Ureter (tissue), 1 donor: ENCODE measurements at regions not wholly inside any gene's neighbourhood (a gene's known extent, or its start where the extent isn't known, plus 50 kb on each side); places are given as distances from the start of the nearest gene placed in this dataset.
"Not testable (repeated sequence)": the region's sequence is repeated elsewhere in the genome, so short reads cannot be mapped to it uniquely, and the experiment has no call there.

Source experiments
- DNase-seq: peaks from one replicate; pipeline ENCODE4 v3.0.0-alpha.2; 2020; ENCODE audit warnings: low spot score
- donor health status: DM: yes; HTN: yes; CAD: no.

DNA sequence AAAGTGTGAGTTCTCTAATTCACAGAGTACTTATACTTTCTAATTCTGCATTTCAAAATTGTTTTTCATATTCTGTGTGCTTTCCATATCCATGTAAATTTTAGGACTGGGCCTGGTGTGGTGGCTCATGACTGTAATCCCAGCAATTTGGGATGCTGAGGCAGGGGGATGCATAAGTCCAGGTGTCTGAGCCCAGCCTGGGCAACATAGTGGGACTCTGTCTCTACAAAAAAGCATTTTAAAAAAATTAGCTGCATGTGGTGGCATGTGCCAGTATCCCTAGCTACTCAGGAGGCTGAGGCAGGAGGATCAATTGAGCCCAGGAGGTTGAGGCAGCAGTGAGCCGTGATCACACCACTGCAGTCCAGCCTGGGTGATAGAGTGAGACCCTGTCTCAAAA, 382.6 kb upstream of the AKR1E2 start:
- no peak for DNase-seq

DNA sequence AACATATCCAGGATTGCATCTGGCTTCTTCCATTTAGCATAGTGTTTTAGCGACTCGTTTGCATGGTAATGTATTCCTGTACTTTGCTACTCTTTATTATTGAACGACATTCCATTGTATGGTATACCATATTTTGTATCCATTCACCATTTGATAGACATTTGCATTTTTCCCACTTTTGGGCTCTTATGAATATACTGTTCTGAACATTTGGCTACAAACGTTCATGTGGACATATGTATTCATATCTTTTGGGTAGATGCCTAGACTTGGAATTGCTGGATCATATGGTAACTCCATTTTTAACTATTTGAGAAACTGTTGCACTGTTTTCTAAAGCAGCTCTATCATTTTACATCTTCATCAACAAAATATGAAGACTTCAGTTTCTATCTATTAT, 383.7 kb upstream of the AKR1E2 start:
- no peak for DNase-seq

DNA sequence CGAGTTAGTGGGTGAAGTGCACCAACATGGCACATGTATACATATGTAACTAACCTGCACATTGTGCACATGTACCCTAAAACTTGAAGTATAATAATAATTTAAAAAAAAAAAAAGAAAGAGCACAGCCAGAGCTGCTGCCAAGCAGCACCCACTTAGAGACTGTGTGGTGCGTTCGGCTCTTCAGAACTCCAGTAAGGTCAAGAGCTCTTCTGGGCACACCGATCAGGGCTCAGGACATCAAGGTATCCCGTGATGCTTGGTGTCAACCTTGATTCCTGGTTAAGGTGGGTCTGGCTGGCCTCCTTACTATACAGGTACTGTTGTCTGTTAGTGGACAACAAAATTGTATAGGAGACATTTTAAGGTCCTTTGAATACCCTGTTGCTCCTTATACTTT, 385.7 kb upstream of the AKR1E2 start:
- no peak for DNase-seq

DNA sequence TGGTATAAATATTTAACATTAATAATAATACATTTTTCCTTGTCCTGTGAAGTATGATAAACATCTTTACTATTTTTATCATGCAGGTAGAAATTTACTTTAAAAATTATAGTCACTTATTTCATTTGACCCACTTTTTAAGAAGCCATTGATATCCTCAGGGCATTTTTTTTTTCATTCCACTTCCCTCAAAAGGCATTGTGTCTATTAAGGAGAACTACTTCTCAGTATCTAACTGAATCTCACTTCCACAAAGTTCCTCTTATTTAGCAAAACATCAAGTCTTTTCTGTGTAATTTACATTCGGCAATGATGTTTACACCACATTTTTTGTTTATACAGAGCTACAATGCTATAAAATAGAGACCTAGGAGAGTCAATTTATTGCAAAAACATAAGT, 388.2 kb upstream of the AKR1E2 start:
- DNase-seq = no peak

DNA sequence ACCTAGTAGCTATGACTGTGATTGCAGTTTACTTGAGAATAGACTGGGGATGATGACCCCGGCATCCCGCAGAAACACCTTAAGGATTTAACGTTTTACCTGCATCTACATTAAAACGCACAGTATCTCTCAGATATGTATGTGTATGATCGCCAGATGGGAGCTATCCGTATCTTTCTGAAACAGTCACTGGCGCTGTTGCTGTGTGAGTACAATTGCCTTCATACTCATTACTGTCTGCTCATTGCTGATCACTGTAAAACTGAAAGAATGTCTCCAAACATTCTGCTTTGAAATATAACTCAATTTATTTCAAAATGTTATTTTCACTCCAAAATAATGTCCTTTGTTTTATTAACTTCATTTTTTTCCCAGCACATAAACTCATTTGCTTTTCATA, 388.9 kb upstream of the AKR1E2 start:
- no peak for DNase-seq

DNA sequence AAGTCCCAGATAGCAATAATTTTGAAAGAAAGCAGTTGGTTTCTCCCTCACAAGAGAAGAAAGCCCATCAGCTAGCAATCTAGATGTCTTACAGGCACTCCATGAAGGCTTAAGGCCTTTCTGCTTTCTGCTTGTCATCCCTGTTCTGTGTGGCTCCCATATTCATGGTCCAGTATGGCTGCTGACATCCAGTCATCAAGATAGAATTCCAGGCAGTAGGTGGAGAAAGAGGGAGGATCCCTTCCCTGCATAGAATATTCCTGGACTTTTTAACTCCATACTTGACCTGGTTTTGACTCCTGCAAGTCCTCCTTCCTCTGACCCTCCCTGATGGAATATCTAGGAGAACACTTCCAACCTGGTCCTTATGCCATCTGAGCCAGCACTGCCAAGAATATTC, 389.9 kb upstream of the AKR1E2 start:
- no peak for DNase-seq

DNA sequence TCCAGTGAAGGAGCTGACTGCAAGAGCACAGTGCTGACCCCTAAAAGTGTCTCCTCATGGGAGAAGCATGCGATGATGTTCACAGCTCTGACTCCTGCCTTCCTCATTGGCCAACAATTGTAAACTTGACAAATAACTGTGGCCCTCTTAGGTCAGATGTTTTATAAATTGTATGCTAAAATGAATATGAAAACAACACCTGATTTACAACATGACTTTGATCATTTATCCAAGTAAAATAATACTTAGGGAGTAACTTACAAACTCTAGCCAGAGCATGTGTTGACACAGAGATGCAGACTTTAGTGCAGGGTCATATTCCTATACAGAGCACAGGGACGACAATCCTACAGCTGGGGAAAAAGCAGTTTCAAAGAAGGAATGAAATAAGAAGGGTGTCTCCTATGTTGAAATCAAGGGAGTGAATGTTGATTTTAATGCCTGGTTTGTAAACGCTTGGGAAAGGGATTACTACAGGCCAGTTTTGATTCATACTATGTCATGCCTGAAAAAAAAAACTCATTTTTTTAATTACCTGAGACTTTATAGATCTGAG, 391.4 kb upstream of the AKR1E2 start:
- no peak for DNase-seq

DNA sequence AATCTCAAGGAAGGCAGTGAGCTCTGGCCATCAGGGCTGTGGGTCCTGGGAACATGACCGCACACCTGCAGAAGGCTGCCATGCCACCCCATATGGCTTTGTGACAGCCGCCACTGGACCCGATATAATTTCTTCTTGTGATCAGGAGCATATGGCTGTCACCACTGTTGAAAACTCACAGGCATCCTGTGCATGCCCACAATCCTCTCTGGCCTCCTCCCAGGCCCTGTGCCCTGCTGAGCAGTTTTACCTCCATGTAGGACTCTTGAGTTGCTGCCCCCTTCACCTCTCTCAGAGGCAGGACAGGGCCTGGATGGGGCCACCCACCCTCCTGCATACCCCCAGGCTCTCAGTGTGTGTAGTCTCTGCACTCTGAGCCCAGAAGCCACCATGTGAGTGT, 391.9 kb upstream of the AKR1E2 start:
- no peak for DNase-seq

DNA sequence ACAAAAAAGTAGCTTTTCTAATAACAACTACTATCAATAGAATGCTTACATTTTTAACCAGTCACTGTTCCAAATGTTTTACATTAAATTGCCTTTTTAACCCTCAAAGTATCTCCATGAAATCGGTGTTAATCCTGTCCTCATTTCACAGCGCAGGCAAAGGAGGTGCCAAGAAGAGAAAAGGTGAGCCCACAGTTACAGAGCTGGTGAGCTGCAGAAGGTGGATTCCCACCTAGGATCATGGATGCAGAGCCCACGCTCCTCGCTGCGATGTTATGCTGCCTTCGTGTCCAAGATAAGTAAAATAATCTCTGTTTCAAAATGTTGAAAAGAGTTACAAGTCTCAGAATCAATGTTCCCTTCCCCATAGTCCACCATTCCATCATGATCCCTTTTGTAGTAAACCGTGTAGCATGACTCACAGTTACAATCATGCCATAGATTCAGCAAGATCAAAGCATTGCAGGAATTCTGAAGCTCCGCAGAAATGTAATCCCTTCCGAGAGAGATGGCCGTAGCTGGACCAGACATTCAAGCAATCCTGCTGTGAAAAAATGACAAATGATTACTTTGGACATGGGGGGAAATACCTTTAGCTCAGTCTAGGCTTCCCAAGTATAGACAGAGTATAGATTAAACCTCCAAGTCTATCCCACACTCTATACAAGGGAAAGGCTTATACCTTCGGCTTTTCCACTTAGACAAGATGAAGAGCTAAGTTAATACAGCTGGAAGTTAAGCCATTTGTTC, 394.7 kb upstream of the AKR1E2 start:
- no peak for DNase-seq

DNA sequence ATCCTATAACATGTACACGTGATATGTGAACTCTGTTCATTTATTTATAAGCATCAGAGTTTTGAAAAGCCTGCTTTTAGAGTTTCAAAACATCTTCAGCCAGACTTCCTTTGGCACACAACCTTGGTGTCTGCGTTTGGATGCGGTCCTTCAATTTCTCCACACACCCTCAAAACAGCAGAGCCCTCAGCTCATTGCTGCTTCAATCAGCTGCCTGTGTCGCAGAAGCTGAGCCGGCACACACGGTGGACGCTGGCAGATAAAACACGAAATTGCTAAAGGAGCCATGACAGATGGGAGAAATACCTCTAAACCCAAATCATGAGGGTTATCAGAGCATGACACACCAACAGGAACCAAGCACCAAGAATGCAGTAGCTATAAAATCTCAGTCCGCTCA, 396.4 kb upstream of the AKR1E2 start:
- DNase-seq = no peak

DNA sequence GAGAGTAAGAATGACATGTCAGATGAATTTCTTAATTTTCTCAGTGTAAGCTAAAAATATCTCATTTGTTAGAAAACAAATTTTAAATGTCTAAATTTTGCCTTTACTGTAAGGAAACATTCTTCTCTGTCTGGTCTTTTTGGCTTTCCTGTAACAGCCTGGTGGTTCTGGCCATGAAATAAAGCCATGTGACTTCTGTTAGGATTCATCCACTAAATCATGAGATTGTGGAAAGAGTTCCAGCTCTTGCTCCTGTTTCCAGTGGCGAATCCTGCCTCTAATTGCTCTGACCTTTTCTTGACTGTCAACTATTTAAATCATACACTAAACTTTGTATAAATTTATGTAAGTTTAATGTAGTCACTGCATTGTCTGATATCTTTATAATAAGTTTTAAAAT, 398.5 kb upstream of the AKR1E2 start:
- no peak for DNase-seq

DNA sequence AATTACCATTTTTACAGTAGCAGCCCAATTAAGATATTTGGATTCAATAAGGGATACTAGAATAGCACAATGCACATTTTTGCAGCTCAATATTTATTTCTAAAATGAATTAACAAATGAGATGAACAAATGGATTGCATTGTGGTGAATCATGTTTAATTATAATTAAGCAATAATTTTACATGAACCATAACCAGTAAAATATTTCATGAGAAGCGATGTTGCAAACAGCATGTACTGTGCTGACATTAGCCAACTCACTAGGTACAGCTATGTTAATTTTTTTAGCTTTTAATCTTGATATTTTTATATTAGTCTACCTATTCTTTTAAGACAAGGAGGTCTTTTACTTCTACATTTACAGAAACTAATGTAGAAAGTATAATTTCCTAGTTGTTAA, 399.1 kb upstream of the AKR1E2 start:
- no peak for DNase-seq

DNA sequence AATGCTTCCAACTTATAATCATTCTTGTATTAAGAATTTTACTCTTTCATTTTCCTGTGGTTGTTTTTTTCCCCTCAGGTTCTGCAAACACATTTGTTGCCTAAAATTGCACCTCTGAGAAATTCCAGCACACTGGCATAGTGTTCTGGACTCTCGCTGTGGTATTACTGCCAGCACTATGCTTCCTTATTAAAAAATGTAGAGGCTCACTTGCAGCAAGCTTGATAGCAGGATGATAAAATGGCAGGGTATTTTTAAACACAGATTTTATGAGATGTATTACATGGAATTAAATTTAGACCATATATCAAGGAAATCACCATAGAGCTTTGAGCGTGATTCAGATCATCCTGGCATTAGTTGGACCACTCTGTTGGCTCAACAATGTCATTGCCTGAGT, 416.7 kb upstream of the AKR1E2 start:
- no peak for DNase-seq

DNA sequence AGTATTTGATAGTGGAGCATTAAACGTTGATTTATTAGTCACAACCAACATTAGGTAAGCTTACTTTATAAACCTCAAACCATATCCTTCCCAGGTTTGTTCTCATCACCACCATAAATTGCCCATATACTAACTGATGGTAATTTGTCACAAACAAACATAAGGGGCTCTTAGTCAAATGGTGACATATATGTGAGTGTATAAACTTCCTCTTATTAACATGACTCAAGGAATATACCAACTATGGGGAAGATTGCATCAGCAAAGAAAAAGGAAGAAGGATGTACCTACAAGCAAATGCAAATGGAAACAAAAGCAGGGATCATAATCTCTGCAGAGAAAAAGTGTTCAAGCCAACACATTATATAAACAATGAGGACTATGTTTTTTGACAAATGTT, 418.2 kb upstream of the AKR1E2 start:
- no peak for DNase-seq

DNA sequence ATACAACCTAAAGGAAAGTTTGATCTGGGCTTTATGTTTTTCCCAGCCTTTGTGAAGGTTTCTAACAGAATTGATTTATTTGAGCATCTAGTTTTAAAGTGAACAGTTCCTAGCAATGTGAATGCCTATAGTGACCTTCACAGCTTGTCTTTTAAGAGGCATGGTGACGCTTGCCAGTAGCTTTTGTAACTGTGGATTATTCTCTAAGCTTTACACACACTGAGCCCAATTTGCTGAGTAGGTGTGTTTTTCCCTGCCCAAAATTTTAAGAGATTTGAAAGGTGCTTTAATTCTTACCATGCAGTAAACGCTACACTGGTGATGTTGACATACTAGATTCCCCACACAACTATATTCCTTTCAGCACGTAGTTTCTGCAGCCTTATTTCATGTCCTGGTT, 420.2 kb upstream of the AKR1E2 start:
- no peak for DNase-seq

DNA sequence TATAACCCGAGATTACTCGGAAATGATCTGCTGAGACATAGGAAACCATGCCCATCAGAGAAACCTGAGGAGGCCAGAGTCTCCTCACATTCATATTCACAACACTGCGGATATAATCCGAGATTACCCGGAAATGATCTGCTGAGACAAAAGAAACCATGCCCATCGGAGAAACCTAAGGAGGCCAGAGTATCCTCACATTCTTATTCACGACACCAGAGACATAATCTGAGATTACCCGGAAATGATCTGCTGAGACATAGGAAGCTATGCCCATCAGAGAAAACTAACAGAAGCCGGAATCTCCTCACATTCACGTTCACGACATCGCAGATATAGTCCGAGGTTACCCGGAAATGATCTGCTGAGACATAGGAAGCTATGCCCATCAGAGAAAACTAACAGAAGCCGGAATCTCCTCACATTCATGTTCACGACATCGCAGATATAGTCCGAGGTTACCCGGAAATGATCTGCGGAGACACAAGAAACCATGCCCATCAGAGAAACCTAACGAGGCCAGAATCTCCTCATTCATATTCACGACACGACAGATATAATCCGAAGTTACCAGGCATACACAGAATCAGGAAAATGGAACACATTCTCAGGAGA, 422.3 kb upstream of the AKR1E2 start:
- no peak for DNase-seq

DNA sequence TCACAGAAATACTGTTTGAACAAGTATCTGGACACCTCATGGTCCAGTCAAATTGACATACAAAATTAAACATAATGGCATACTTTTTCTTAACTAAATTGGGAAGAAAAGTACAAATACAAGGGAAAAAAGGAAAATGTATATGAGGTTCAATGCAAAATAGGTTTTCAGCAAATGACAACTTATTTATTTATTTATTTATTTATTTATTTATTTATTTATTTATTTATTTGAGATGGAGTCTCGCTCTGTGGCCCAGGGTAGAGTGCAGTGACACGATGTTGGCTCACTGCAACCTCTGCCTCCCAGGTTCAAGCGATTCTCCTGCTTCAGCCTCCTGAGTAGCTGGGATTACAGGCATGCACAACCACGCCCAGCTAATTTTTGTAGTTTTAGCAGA, 424.9 kb upstream of the AKR1E2 start:
- DNase-seq = not testable (repeated sequence)

DNA sequence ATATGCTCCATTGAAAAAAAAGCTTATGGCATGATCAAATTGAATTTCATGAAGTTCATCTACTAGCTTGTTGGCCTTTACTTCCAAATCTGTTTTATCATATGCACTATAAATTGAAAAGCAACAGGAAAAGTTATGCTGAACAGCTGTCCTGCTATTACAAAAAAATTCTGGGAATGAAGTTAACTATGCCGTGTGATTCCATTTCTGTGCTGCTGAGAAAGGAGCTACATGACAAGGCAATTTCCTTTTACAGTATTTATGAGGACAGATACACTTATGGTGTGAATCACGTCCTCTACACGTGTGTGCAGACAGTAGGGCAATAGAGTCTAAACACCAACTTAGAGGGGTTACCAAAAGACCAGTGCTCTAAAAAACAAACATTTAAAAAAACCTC, 426.5 kb upstream of the AKR1E2 start:
- DNase-seq = no peak

DNA sequence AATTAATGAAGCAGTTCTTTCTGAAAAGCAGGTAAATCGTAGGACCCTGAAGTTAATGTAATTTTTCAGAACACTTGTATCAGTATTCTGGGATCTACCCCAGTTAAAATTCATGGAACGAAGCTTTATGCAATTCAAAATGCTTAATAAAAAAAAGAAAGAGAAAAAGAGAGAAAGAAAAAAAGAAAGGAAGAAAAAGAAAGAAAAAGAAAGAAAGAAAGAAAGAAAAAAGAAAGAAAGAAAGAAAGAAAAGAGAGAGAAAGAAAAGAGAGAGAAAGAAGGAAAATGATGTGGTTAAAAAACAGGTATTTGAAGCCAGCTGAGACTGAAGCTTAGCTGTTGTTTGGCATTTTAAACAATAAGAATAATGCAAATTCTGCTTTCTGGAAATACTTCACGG, 427.4 kb upstream of the AKR1E2 start:
- DNase-seq = no peak

DNA sequence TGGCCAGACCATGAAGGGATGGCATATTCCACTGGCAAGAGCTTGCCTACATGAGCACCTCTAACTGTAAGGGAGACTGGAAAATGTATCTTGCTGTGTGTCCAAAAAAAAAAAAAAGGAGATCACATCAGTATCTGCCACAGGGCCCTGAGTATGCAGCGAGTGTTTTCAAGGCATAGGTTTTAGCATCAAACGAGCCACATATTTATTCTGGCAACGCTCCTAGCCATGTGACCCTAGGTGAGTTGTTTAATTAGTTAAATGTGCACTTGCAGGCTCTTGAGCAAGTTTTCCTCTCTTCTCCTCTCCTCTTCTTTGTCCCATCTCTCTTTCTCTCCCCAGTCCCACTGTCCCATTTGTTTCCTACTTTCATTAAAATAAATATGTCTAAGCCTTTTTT, 428.7 kb upstream of the AKR1E2 start:
- no peak for DNase-seq

DNA sequence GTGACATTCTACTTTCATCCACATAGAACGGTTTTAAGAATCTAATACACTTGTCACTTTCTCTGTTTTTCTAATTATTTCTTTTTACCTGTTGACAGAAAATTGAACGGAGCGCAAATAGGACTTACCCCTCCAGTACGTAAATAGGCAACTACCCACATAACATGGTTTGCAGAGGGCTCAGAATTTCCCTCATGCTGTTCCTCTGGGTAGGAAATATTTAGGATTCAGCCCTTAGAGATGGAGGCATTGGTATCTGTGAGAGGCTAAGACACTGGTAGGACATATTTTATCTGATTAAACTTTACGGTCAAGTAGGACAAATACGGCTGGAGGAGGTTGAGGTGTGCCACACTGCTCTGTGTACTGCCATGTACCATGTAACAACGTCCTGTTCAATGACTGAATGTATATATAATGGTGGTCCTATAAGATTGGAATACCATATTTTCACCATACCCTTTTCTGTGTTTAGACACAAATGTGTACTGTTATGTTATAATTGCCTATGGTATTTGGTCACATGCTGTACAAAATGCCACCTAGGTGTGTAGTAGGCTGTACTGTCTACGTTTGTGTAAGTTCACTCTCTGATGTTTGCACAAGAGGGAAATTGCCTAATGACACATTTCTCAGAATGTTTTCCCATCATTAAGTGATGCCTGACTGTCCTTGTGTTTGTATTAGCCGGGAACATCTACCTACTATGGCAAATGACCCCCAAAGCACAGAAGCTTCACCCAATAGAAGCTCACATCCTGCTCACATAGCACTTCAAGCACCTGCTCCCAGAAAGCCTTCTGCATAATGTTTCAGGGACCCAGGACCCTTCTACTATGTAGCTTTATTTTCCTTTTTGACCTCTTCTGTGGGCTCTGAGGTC, 429.4 kb upstream of the AKR1E2 start:
- DNase-seq = no peak

DNA sequence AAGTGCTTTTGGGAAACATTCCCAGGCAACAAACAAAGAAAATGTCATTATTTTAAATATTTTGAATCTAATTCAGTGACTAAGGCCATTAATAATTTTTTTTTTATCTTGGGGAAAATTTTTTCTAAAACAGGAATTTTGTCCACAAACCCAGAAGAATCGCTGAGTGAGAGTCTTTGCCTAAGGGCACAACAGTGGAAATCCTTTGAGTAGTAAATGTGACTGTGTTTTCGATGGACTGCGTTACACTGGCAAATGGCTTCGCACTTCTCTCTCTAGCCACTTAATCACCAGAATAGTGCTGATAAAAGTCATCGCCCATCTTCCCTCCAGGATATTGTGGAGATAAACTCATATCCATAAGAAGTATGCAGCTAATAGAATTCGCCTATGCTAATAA, 430.3 kb upstream of the AKR1E2 start:
- no peak for DNase-seq

DNA sequence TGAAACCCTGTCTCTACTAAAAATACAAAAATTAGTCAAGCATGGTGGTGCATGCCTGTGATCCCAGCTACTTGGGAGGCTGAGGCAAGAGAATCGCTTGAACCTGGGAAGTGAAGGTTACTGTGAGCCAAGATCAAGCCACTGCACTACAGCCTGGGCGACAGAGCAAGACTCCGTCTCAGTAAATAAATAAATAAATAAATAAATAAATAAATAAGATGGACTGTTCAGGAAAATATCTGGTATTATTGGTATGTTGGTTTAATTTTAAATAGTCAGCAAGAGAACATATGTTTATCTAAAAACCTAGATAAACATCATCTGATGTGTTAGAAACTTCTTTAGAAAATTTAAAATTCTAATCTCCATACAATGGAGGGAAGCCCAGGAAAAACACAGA, 431.6 kb upstream of the AKR1E2 start:
- not testable (repeated sequence) for DNase-seq
